Lower lobe of right lung (tissue), 2 donors: ENCODE measurements at regions not wholly inside any gene's neighbourhood (a gene's known extent, or its start where the extent isn't known, plus 50 kb on each side); places are given as distances from the start of the nearest gene placed in this dataset.

Experiments used
- ATAC-seq, 2 donors: fragments of 200-7000 bp; cut with Tn5 transposase; one replicate each; pipeline ENCODE4 v1.9.1; 2020 to 2022; ENCODE audit warnings: mild to moderate bottlenecking in 2 of 2, moderate library complexity in 2 of 2
- DNase-seq: peaks from one replicate; pipeline ENCODE4 v3.0.0-alpha.2; 2020
- H3K27ac ChIP-seq: fragments of 200-600 bp; one replicate; pipeline ENCODE4 v1.8.0; 2022
- H3K27me3 ChIP-seq: fragments of 200-600 bp; one replicate; pipeline ENCODE4 v1.8.0; 2022; ENCODE audit warnings: low read depth
- H3K36me3 ChIP-seq: fragments of 200-600 bp; one replicate; pipeline ENCODE4 v1.8.0; 2022; ENCODE audit warnings: mild to moderate bottlenecking
- H3K4me1 ChIP-seq: fragments of 200-600 bp; one replicate; pipeline ENCODE4 v1.8.0; 2022
- H3K4me3 ChIP-seq: fragments of 200-600 bp; one replicate; pipeline ENCODE4 v1.8.0; 2022; ENCODE audit warnings: mild to moderate bottlenecking
- H3K9me3 ChIP-seq: fragments of 200-600 bp; one replicate; pipeline ENCODE4 v1.8.0; 2022
- intact Hi-C: fragments of 100-400 bp; cut with DNase I; formaldehyde crosslinking; loops from one replicate; pipeline ENCODE4 v1.11.0; 2022
- TF ChIP-seq, protein P1 (sequence below): fragments of 200-600 bp; IDR thresholded peaks from one replicate; pipeline ENCODE4 v1.8.0; 2022; ENCODE audit warnings: antibody characterized with exemption, mild to moderate bottlenecking
- donor health status: DM: no; HTN: yes; CAD: no; lungs with severe emphysema.

DNA sequence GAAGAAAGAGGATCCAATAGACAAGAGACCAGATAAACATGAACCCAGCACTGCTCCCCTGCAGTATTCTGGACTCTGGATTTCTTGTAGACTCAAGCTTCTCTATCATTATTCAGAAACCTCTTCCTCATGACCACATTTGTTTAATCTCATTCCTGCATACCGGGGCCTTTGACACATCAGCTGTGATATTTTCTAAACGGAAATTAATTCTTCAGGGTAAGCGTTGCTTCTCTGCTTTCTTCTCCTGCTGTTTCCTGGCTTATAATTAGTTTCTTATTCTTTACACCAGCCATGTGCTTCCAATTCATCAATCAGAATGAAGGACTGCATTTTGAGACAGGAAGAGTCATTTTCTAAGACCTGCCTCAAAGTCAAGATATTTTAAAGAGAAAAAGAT, 54.2 kb upstream of the TARP start:
- intact Hi-C loops = no loop called here

More for the DNA sequence above, 54.2 kb upstream of the TARP start:
- Histone ChIP-seq H3K4me3 (no peak overlapping the region), H3K27ac (no peak overlapping the region), H3K4me1 (no peaks in the 10 kb centered on the region), H3K9me3 (no peaks in the 10 kb centered on the region), H3K36me3 (no peaks in the 10 kb centered on the region), H3K27me3 (no peaks in the 10 kb centered on the region)
- TF ChIP-seq, protein P1, sequence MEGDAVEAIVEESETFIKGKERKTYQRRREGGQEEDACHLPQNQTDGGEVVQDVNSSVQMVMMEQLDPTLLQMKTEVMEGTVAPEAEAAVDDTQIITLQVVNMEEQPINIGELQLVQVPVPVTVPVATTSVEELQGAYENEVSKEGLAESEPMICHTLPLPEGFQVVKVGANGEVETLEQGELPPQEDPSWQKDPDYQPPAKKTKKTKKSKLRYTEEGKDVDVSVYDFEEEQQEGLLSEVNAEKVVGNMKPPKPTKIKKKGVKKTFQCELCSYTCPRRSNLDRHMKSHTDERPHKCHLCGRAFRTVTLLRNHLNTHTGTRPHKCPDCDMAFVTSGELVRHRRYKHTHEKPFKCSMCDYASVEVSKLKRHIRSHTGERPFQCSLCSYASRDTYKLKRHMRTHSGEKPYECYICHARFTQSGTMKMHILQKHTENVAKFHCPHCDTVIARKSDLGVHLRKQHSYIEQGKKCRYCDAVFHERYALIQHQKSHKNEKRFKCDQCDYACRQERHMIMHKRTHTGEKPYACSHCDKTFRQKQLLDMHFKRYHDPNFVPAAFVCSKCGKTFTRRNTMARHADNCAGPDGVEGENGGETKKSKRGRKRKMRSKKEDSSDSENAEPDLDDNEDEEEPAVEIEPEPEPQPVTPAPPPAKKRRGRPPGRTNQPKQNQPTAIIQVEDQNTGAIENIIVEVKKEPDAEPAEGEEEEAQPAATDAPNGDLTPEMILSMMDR = no peak
- ATAC-seq (no peak), DNase-seq (no peak)
